ENCODE measurements at regions not wholly inside any gene's neighbourhood (a gene's known extent, or its start where the extent isn't known, plus 50 kb on each side); places are given as distances from the start of the nearest gene placed in this dataset.

GRCh38 chr15:80334521-80334920 lies 69.7 kb upstream of the ARNT2 start:
- Histone ChIP-seq H3K79me2 (ENCODE audit: insufficient read depth, low read length) (no peaks in the 10 kb centered on the region), H4K20me1 (ENCODE audit: insufficient read depth, low read length) (no peaks in the 10 kb centered on the region), H3K9ac (ENCODE audit: insufficient read depth, low read depth, low read length) (no peak overlapping the region), H2AFZ (ENCODE audit: low read length) (no peak overlapping the region), H3K4me1 (ENCODE audit: insufficient read depth, low read length) (no peaks in the 10 kb centered on the region), H3K9me3 (ENCODE audit: low read length) (no peaks in the 10 kb centered on the region), H3K27ac (ENCODE audit: extremely low read length, insufficient read depth, low read length) (no peak overlapping the region), H3K27me3 (ENCODE audit: control insufficient read depth in 1 of 2, insufficient read depth in 2 of 2, low read length in 2 of 2) (peaks cover 0 to 9% of the 10 kb centered on the region in 2 experiments; a peak in 2 of 5 replicates), H3K36me3 (replicated peaks in 1 of 2; ENCODE audit: control insufficient read depth in 1 of 2, insufficient read depth in 2 of 2, low read length in 2 of 2) (no peaks in the 10 kb centered on the region), H3K4me2 (ENCODE audit: low read depth, low read length) (no peak overlapping the region), H3K4me3 (replicated peaks in 1 of 3; ENCODE audit: insufficient read depth in 1 of 3, low read depth in 2 of 3, low read length in 3 of 3) (no peak overlapping the region)
- ChIA-PET CTCF (ENCODE audit: low intra/inter-chr PET ratio, low total read pairs) (no interaction called here), POLR2A (no interaction called here)
- TF ChIP-seq KMT2B (CRISPR knock-in tag; IDR thresholded peaks at IDR 0.05) (no peak), HNF4A (CRISPR knock-in tag; IDR thresholded peaks at IDR 0.05) (no peak), STAT6 (CRISPR knock-in tag; IDR thresholded peaks at IDR 0.05; ENCODE audit: borderline replicate concordance) (no peak)
- in situ Hi-C loops (cut with HindIII; ENCODE audit: extremely low pct_ligation_motif_present, low pct_unique_long_range_greater_than_20kb) (no loop called here), intact Hi-C loops (cut with micrococcal nuclease; ENCODE audit: unreplicated experiment) (no loop called here)
- FAIRE-seq = no peak
- WGBS (ENCODE audit: low lambda C conversion rate) = 0% methylated on average over 1 of the region's 1 CpG
- ATAC-seq = no peak
- DNase-seq (ENCODE audit: low spot score) = no peak
- BruUV-seq (replicated peaks) = no TSS peak

GRCh38 chr15:80339601-80340000 lies 64.6 kb upstream of the ARNT2 start:
- no TSS peak for BruUV-seq (replicated peaks)
- Histone ChIP-seq H3K27ac (ENCODE audit: extremely low read length, insufficient read depth, low read length) (no peak overlapping the region), H3K4me2 (ENCODE audit: low read depth, low read length) (no peak overlapping the region), H3K4me1 (ENCODE audit: insufficient read depth, low read length) (no peaks in the 10 kb centered on the region), H4K20me1 (ENCODE audit: insufficient read depth, low read length) (no peaks in the 10 kb centered on the region), H2AFZ (ENCODE audit: low read length) (no peak overlapping the region), H3K9me3 (ENCODE audit: low read length) (no peaks in the 10 kb centered on the region), H3K79me2 (ENCODE audit: insufficient read depth, low read length) (no peaks in the 10 kb centered on the region), H3K4me3 (replicated peaks in 1 of 3; ENCODE audit: insufficient read depth in 1 of 3, low read depth in 2 of 3, low read length in 3 of 3) (no peak overlapping the region), H3K9ac (ENCODE audit: insufficient read depth, low read depth, low read length) (no peak overlapping the region), H3K27me3 (ENCODE audit: control insufficient read depth in 1 of 2, insufficient read depth in 2 of 2, low read length in 2 of 2) (peaks cover 0 to 19% of the 10 kb centered on the region in 2 experiments; a peak in 4 of 5 replicates), H3K36me3 (replicated peaks in 1 of 2; ENCODE audit: control insufficient read depth in 1 of 2, insufficient read depth in 2 of 2, low read length in 2 of 2) (no peaks in the 10 kb centered on the region)
- CTCF ChIA-PET (ENCODE audit: low intra/inter-chr PET ratio, low total read pairs) = no interaction called here
- 13% methylated on average over 3 of the region's 3 CpGs for WGBS (ENCODE audit: low lambda C conversion rate)
- intact Hi-C loops (cut with micrococcal nuclease; ENCODE audit: unreplicated experiment) = no loop called here
- FAIRE-seq (no peak), ATAC-seq (no peak), DNase-seq (ENCODE audit: low spot score) (no peak)
- in situ Hi-C loops (cut with HindIII; ENCODE audit: extremely low pct_ligation_motif_present, low pct_unique_long_range_greater_than_20kb) = no loop called here
- POLR2A ChIA-PET = no interaction called here
- no peak for TF ChIP-seq TCF7L2 (IDR thresholded peaks at IDR 0.05; ENCODE audit: low read depth, low read length)
- TF ChIP-seq TFDP2 (CRISPR knock-in tag; IDR thresholded peaks at IDR 0.05) = no peak
- TF ChIP-seq ISL2 (CRISPR knock-in tag; IDR thresholded peaks at IDR 0.05) = no peak
- TF ChIP-seq ZSCAN21 (CRISPR knock-in tag; IDR thresholded peaks at IDR 0.05; ENCODE audit: borderline replicate concordance) = no peak
